ENCODE measurements at regions not wholly inside any gene's neighbourhood (a gene's known extent, or its start where the extent isn't known, plus 50 kb on each side); places are given as distances from the start of the nearest gene placed in this dataset.

- no peak for DNase-seq
Observed at GRCh38 chr5:142434322-142434612, 109.4 kb upstream of the SPRY4 start.

DNA sequence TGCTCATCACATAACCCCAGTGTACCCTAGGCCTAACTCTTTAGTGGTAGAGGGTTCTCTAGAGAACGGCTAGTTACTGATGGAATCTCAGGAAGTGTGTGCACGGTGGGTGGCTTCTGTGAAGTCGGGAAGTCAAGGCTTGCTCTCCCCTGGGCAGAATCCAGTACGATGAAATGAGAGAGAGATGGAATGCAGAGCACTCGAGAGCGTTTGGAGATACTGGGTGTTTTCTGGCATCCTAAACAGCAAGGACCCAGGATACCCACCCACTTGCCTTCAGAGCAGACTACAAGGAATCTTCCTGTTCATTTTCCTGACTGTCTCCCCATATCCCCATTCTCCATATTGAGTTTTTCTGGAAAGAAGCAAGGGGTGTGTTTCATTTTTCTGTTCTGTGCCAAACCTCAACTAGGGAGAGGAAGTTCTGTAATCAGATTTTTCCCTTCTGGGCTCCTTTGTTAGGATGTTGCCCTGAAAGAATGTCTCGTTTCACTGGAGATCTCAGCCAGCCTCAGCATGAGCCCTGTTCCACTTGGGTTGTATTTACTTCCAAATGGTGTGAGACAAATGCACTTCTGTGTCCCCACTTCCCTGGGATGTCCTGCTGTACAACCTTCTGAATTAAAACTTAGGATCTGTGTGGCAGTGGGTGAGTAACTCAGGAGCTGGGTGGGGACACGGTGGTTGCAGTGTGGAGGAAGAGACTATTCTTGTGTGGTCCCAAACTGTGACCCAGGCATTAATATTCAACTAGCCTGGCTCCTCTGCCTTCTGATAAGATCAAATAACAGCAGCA is 108.9 kb upstream of the SPRY4 start:
- no peak for DNase-seq

GRCh38 chr5:142432961-142433360 is 108.1 kb upstream of the SPRY4 start:
- no peak for DNase-seq

- DNase-seq = peak in 1 of 3 donors; percentile 48
Observed at GRCh38 chr5:142432369-142432863, 107.6 kb upstream of the SPRY4 start.

DNA sequence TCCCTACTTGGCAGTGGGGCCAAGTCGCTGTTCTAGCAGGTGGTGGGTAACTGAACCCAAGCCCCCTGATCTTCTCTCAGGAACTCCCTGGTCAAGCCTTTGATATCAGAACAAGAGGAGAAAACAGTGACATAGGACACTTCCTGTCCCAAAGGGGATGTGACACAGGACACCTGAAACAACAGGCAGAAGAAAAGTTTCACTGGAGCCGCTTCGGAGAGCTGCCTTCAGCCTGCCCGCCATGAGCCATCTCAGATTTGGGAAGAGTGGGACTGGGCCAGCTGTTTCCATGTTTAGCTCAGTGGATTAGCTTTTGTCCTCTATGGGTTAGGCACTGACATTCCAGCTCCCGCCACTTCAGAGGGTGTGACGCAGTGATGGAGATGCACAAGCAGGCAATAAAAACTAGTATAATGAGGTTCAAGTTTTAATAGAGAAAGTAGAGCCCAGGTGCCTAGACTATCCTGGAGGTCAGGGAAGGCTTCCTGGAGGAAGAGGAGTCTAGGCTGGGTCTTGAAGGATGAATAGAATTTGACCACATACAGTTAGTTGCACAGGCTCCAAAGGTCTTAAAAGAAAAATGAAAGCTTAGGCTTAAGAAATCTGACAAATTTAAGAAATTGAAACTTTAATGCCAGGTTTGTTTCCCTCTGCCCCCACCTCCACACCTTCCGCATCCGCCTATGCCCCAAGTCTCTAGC is 104.1 kb upstream of the SPRY4 start:
- peak in 1 of 3 donors; percentile 37 for DNase-seq

GRCh38 chr5:142428036-142428772 is 103.4 kb upstream of the SPRY4 start:
- no peak for DNase-seq

DNA sequence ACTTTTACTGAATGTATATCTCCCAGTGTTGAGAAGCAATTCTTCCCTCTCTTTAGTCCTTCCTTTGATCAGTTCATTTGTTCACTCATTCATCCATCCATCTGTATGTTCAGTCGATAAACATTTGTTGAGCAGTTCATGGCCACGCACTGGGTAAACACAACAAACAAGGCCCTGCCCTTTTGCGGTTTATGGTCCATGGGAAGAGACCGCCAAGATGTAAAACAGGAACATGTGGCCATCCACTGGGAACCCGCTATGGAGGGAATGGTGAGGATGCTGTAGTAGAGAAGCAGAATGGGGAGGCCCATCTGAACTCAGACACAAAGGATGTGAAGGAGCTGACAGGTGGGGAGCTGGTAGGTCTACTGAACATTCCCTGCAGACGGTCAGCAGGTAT is 102.7 kb upstream of the SPRY4 start:
- DNase-seq = no peak

DNA sequence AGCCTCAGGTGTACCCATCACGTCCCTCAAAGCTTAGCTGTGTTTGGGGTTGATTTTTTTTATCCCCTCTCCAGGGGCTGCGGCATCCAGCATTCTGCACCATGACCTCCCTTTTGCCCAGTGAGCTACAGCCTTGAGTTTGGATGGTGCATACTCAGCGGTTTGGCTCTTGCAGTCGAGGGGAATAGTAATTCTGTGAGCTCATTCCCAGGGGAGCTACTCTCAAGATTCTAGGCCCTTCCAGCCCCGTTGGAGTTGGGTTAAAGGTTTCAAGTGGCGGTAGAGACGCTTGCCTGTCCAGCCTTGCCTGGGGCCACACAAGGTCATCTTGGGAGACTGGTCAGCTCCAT is 102.2 kb upstream of the SPRY4 start:
- no peak for DNase-seq

- peak in 2 of 3 donors; percentile 25 to 65 for DNase-seq
Observed at GRCh38 chr5:142426129-142427014, 101.6 kb upstream of the SPRY4 start.

- peak in 2 of 3 donors; percentile 35 to 48 for DNase-seq
Observed at GRCh38 chr5:142425286-142426065, 100.7 kb upstream of the SPRY4 start.

DNA sequence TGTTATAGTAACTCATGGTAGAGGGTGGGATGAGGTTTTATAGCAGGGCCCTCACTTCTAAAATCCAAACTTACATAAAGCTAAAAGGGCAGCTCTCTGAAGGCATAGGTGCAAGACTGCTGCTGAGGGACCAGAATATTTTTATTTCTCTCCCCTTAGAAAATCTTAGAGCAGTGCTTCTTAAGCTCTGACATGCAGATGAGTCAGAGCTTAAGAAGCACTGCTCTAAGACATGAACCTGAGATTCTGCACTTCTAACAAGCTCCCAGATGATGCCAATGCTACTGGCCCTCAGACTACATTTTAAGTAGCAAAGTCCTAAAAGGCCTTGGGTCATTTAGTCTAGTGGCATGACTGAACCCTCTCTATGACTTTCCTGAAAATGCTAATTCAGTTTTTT is 97.6 kb upstream of the SPRY4 start:
- no peak for DNase-seq

DNA sequence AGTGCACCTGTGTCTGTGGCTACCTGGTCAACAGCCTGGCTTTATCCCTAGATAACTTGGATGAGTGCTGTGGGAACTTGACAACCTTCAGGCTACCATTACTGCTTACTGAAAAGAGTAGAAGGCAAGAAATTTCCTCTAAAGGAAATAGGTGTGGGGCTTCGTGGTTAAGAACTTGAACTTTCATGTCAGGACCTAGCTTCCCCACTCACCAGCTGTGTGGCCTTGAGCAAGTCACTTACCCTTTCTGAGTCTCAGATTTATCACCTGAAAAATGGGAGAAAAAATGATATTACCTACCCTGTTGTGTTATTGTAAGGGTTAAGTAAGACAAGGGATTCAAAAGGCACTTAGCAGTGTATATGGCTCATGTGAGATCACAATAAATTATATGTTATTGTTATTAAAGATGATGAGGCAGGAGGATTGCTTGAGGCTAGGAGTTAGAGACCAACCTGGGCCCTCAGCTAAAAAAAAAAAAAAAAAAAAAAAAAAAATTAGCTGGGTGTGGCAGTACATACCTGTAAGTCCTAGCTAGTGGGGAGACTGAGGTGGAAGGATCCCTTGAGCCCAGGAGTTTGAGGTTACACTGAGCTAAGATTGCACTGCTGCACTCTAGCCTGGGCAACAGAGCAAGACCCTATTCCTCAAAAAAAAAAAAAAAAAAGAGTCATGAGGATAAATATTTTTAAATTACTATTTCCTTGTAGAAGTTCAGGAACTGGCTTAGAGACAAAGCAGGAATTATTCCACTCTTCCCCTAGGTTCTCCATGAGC is 97.0 kb upstream of the SPRY4 start:
- no peak for DNase-seq

DNA sequence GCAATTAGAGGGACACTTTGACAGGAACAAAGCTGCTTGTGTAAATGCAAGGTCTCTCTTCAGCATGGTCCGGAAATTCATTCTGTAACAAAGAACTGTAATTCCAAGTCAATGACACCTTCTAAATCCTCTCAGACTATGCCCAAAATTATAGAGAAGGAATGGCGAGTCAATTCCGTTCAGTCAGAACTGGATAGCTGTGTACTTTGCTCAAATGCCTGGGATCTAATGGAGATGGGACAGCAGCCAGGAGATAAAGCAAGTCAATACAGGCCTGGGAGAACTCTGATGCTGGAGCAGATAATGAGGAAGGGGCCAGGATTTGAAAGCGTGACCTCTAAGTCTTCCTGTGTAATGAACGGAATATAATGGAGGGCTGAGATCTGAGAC is 96.4 kb upstream of the SPRY4 start:
- DNase-seq = no peak

DNA sequence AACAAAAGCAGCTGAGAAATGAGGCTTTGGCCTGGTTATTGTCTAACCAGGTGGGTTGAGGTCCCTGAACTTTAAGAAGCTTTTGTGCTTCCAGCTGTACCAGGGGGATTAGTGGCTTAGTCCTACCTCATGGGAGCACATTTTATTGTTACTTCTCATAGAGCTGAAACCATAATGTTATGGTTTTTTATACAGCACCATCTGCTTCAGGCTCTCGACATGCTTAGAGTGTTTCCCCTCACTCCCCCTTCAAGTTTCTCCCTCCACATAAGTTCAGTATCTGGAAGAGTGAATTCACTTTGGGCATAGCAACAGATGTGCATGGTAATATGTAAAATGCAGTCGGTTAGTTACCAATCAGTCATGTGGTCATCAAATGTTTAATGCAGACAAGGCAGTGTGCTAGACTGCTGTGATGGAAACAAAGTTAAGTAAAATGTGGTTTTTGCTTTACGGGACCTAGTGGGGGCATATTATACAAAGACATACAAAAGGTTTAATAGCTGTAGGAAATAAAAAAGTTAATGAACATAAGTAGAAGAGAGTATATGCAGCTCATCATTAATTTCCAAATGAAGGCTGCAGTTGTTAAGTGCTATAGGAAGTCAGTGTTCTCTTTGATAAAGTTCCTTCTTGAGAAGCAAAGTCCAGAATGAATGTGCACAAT is 95.9 kb upstream of the SPRY4 start:
- DNase-seq = peak in 1 of 3 donors; percentile 69

GRCh38 chr5:142412581-142412980 is 87.8 kb upstream of the SPRY4 start:
- no peak for DNase-seq

GRCh38 chr5:142411656-142412425 is 87.0 kb upstream of the SPRY4 start:
- DNase-seq = no peak

DNA sequence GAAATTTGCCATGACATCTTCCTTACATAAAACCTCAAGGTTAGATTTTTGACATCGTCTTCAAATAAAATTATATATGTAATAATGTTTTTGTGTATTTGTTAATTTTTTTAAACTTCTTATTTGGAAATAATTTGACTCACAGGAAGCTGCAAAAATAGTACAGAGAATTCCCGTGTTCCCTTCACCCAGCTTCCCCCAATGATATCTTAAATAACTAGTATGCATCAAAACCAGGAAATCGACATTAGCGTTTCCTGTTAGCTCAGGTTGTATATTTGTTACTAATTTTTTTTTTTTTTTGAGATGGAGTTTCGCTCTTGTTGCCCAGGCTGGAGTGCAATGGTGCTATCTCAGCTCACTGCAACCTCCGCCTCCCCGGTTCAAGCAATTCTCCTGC is 86.3 kb upstream of the SPRY4 start:
- no peak for DNase-seq

- no peak for DNase-seq
Observed at GRCh38 chr5:142408981-142409481, 84.2 kb upstream of the SPRY4 start.

DNA sequence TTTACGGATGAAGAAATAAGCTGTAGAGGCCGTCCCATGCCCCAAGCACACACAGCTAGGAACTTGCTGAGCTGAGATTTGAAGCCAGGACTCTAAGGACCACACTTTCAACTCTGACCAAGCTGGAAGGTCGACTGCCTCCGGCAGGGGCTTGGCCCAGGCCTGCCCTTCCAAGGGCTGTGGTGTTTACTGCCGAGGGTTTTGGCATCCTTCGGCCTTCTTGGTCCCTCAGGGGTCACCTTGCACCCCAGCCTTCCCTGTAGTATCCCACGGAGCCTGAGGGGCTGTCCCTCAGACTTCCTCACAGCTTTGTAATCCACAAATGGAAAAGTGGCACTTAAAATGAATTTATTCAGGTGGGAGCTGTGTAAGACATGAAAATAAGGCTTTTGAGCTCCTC is 83.7 kb upstream of the SPRY4 start:
- DNase-seq = no peak

All from muscle of back (tissue), 3 donors.